BLaER1 treated with 17β-estradiol and CSF1 and Interleukin-3, amounts not matched to agents 10 nM and 100 nM (cell line): ENCODE measurements at regions not wholly inside any gene's neighbourhood (a gene's known extent, or its start where the extent isn't known, plus 50 kb on each side); places are given as distances from the start of the nearest gene placed in this dataset.

Source experiments
- H3K27ac ChIP-seq, 11 experiments: shearing (Covaris generic); formaldehyde crosslinking; 2 replicates each; pipeline ENCODE4 v1.8.1; 2022
- H3K27me3 ChIP-seq, 11 experiments: shearing (Covaris generic); formaldehyde crosslinking; 2 replicates each; pipeline ENCODE4 v1.8.1; 2022
- H3K36me3 ChIP-seq, 11 experiments: shearing (Covaris generic); formaldehyde crosslinking; 2 replicates each; pipeline ENCODE4 v1.8.1; 2022
- H3K4me1 ChIP-seq, 10 experiments: shearing (Covaris generic); formaldehyde crosslinking; 2 replicates each; pipeline ENCODE4 v1.8.1; 2022
- H3K4me2 ChIP-seq, 11 experiments: shearing (Covaris generic); formaldehyde crosslinking; 2 replicates each; pipeline ENCODE4 v1.8.1; 2022
- H3K4me3 ChIP-seq, 10 experiments: shearing (Covaris generic); formaldehyde crosslinking; 2 replicates each; pipeline ENCODE4 v1.8.1; 2022
- H3K9ac ChIP-seq, 11 experiments: shearing (Covaris generic); formaldehyde crosslinking; 2 replicates each; pipeline ENCODE4 v1.8.1; 2022
- H3K9me3 ChIP-seq, 11 experiments: shearing (Covaris generic); formaldehyde crosslinking; replicated peaks in 1 of 11; 2 replicates each; pipeline ENCODE4 v1.8.1; 2022
- H4K20me1 ChIP-seq, 11 experiments: shearing (Covaris generic); formaldehyde crosslinking; 2 replicates each; pipeline ENCODE4 v1.8.1; 2022
- Cebpa-rat ChIP-seq, 11 experiments: shearing (Covaris generic); IDR thresholded peaks; 2 replicates each; pipeline ENCODE4 v1.8.1; 2022

- Histone ChIP-seq H3K4me2 (no peak overlapping the region), H3K9me3 (no peaks in the 10 kb centered on the region), H3K9ac (no peak overlapping the region), H3K4me3 (no peak overlapping the region), H3K36me3 (no peaks in the 10 kb centered on the region), H3K27ac (no peak overlapping the region), H3K4me1 (no peaks in the 10 kb centered on the region), H4K20me1 (no peaks in the 10 kb centered on the region), H3K27me3 (no peaks in the 10 kb centered on the region)
- TF ChIP-seq Cebpa-rat (IDR thresholded peaks at IDR 0.05) = no peak
These were observed 1890.1 kb upstream of the WWC1 start for GRCh38 chr5:166401391-166401790.

GRCh38 chr5:166412191-166412590, 1879.3 kb upstream of the WWC1 start:
- Histone ChIP-seq H4K20me1 (no peaks in the 10 kb centered on the region), H3K9ac (no peak overlapping the region), H3K36me3 (no peaks in the 10 kb centered on the region), H3K27me3 (no peaks in the 10 kb centered on the region), H3K4me1 (peaks cover 0 to 13% (median 0%) of the 10 kb centered on the region in 10 experiments; a peak in 6 of 20 replicates), H3K27ac (no peak overlapping the region), H3K9me3 (no peaks in the 10 kb centered on the region), H3K4me2 (no peak overlapping the region), H3K4me3 (no peak overlapping the region)
- no peak for TF ChIP-seq Cebpa-rat (IDR thresholded peaks at IDR 0.05)

DNA sequence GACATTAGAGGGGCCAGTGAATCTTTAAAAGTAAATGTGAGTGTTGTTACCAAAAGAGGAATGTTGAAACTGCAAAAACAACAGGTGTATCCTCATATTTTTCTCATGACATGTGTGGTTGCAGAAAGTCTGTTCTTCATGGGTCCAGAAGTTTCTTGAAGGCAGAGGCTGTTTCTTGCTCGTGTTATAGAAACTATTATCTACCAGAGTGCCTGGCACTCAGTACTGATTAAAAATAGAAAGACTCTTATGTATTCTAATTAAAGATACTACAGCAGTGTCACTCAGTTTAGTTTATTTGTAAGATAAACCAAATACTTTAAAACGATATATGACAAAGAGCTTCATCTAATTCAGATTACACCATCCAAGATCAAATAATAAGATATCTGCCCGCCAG, 1864.2 kb upstream of the WWC1 start:
- Histone ChIP-seq H4K20me1 (no peaks in the 10 kb centered on the region), H3K9ac (no peak overlapping the region), H3K27me3 (no peaks in the 10 kb centered on the region), H3K4me1 (no peaks in the 10 kb centered on the region; a peak in 1 of 20 replicates), H3K9me3 (no peaks in the 10 kb centered on the region), H3K4me2 (no peak overlapping the region), H3K27ac (no peak overlapping the region), H3K36me3 (no peaks in the 10 kb centered on the region), H3K4me3 (no peak overlapping the region)
- no peak for TF ChIP-seq Cebpa-rat (IDR thresholded peaks at IDR 0.05)

DNA sequence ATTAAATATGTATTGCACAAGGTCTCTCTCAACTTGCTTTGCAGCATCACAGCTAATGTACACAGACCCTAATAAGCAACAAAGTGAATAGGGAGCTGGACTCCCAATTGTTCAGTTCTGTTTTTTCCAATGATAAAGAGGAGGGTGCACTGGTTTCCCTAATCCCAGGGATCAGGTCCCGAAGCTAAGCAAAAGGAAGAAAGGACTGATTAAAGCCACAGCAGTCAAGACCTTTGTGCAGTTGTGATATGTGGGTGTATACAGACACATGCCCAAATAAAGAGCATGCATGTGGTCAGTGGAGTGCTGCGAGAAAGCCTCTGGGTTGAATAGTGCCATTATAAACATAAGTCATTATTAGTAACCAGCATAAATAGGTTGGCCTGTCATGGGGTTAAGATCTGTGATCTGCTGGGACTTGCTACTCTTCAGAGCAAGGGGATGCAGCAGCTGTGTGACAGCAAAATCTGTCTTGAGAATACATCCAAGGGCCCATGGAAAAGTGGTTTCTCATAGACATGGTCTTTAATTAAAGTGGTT, 1863.1 kb upstream of the WWC1 start:
- Histone ChIP-seq H3K27ac (no peak overlapping the region), H4K20me1 (no peaks in the 10 kb centered on the region), H3K9ac (no peak overlapping the region), H3K36me3 (no peaks in the 10 kb centered on the region), H3K9me3 (no peaks in the 10 kb centered on the region), H3K4me2 (no peak overlapping the region), H3K27me3 (no peaks in the 10 kb centered on the region), H3K4me1 (no peaks in the 10 kb centered on the region; a peak in 1 of 20 replicates), H3K4me3 (no peak overlapping the region)
- no peak for TF ChIP-seq Cebpa-rat (IDR thresholded peaks at IDR 0.05)

DNA sequence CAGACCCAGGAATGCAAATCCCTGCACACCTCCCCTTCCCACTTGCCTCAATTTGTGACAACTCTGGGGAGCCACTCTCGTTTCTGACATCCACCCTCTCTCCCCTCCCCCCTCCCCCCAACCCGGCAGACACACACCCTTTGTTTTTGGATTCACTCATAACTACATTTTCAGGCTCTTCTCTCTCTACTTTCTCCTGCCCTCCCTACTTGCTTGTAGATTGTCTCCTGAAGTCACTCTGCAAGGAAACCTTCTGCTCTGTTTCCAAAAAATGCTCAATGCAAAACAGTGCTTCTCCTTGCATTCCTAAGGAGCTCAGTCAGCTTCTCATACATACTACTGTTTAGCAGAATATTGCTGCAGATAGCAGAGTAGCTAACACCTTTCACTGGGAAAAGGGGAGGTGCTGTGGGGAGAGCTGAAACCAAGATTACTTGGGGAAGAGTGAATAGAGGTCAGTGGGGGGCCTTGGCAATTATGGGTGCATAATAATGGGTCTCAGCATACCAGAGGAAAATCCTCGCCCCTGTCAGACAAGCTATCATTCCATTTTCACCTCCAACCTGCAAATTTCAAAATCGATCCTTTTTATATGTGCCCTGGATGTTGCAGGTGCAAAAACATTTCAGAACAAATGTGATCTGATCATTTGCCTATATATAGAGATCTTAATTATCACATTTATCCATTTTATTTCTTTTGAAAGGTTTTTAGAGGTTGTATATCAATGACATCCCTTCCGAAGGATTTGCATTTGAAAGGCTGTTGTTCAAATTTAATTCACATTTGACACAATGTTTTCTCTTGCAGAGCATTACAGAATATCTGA, 1860.7 kb upstream of the WWC1 start:
- no peak overlapping the region for H3K27ac ChIP-seq
- H3K9me3 ChIP-seq = no peaks in the 10 kb centered on the region
- no peak for TF ChIP-seq Cebpa-rat (IDR thresholded peaks at IDR 0.05)
- no peak overlapping the region for H3K4me2 ChIP-seq
- H4K20me1 ChIP-seq = no peaks in the 10 kb centered on the region
- no peaks in the 10 kb centered on the region for H3K27me3 ChIP-seq
- no peaks in the 10 kb centered on the region; a peak in 1 of 20 replicates for H3K4me1 ChIP-seq
- no peaks in the 10 kb centered on the region for H3K36me3 ChIP-seq
- no peak overlapping the region for H3K9ac ChIP-seq
- no peak overlapping the region for H3K4me3 ChIP-seq

GRCh38 chr5:166431456-166431855, 1860.0 kb upstream of the WWC1 start:
- Histone ChIP-seq H4K20me1 (no peaks in the 10 kb centered on the region), H3K36me3 (no peaks in the 10 kb centered on the region), H3K9me3 (no peaks in the 10 kb centered on the region), H3K4me1 (no peaks in the 10 kb centered on the region; a peak in 1 of 20 replicates), H3K27me3 (no peaks in the 10 kb centered on the region), H3K9ac (no peak overlapping the region), H3K27ac (no peak overlapping the region), H3K4me2 (no peak overlapping the region), H3K4me3 (no peak overlapping the region)
- no peak for TF ChIP-seq Cebpa-rat (IDR thresholded peaks at IDR 0.05)

DNA sequence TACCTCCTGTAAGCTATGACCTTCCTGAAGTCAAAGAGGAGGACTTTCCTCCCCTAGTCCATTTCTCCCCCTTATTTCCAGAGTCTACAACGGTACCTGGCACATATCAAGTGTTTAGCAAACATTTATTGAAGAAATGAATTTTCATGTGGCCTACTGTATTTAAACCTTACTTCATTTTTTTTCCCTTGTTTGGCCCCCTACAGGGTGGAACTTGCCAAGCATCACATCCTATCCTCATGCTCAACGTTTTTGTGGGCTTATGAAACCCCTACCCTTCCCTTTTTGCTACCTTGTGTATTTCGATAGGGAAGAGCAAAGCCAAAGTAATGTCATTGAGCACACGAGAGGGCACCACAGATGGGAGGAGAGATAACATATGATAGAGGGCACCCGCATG, 1857.8 kb upstream of the WWC1 start:
- Histone ChIP-seq H3K4me3 (no peak overlapping the region), H3K27me3 (no peaks in the 10 kb centered on the region), H3K9me3 (no peaks in the 10 kb centered on the region), H3K36me3 (no peaks in the 10 kb centered on the region), H3K4me2 (no peak overlapping the region), H3K9ac (no peak overlapping the region), H4K20me1 (no peaks in the 10 kb centered on the region), H3K27ac (no peak overlapping the region), H3K4me1 (no peaks in the 10 kb centered on the region)
- no peak for TF ChIP-seq Cebpa-rat (IDR thresholded peaks at IDR 0.05)

DNA sequence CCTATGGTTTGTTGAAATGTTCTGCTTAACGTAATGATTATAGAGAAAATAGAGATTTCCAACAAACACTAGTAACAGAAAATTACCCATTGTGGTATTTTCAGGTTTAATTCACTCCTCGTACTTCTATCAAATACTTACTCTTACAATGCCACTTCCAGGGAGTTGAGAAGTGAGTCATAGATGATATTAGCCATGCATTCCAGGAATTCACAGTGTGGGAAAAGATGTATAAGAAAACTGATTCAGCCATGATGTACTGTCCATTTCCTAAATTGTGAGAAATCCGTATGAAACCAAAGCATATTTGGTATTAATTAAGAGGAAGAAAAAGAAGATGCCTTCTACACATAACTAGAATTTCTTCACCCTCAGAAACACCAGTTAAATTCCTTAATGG, 1854.6 kb upstream of the WWC1 start:
- Histone ChIP-seq H3K4me3 (no peak overlapping the region), H3K27me3 (no peaks in the 10 kb centered on the region), H3K36me3 (no peaks in the 10 kb centered on the region), H3K9me3 (no peaks in the 10 kb centered on the region), H3K4me1 (no peaks in the 10 kb centered on the region), H3K4me2 (no peak overlapping the region), H3K27ac (no peak overlapping the region), H4K20me1 (no peaks in the 10 kb centered on the region), H3K9ac (no peak overlapping the region)
- no peak for TF ChIP-seq Cebpa-rat (IDR thresholded peaks at IDR 0.05)

DNA sequence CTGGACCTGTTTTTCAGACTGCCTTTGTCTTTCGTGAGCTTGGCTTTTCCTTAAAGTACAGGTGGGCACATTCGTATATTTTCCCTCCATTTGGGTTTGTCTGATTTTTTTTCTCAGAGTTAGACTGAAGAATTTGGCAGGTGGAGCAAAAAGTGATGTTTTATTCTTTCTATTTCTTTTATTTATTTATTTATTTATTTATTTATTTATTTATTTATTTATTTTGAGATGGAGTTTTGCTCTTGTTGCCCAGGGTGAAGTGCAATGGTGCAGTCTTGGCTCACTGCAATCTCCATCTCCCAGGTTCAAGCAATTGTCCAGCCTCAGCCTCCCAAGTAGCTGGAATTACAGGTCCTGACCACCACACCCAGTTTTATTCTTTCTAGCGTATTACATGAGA, 1805.1 kb upstream of the WWC1 start:
- peaks cover 0 to 6% (median 0%) of the 10 kb centered on the region in 11 experiments; a peak in 3 of 22 replicates for H3K9me3 ChIP-seq

GRCh38 chr5:166488560-166488959, 1802.9 kb upstream of the WWC1 start:
- Histone ChIP-seq H3K9ac (no peak overlapping the region), H3K9me3 (no peaks in the 10 kb centered on the region; a peak in 1 of 22 replicates), H3K4me2 (no peak overlapping the region), H3K36me3 (no peaks in the 10 kb centered on the region), H3K27ac (no peak overlapping the region), H4K20me1 (no peaks in the 10 kb centered on the region), H3K4me1 (no peaks in the 10 kb centered on the region), H3K27me3 (no peaks in the 10 kb centered on the region), H3K4me3 (no peak overlapping the region)
- TF ChIP-seq Cebpa-rat (IDR thresholded peaks at IDR 0.05) = no peak

More for the DNA sequence above, 1805.1 kb upstream of the WWC1 start:
- Histone ChIP-seq H3K36me3 (no peaks in the 10 kb centered on the region), H3K27me3 (no peaks in the 10 kb centered on the region), H3K4me2 (no peak overlapping the region), H4K20me1 (no peaks in the 10 kb centered on the region), H3K27ac (no peak overlapping the region), H3K4me3 (no peak overlapping the region), H3K9ac (no peak overlapping the region), H3K4me1 (no peaks in the 10 kb centered on the region)
- TF ChIP-seq Cebpa-rat (IDR thresholded peaks at IDR 0.05) = no peak
